ENCODE measurements at regions not wholly inside any gene's neighbourhood (a gene's known extent, or its start where the extent isn't known, plus 50 kb on each side); places are given as distances from the start of the nearest gene placed in this dataset.
A peak's percentile ranks its signal among the peaks of the same experiment; 100 is the strongest.

DNA sequence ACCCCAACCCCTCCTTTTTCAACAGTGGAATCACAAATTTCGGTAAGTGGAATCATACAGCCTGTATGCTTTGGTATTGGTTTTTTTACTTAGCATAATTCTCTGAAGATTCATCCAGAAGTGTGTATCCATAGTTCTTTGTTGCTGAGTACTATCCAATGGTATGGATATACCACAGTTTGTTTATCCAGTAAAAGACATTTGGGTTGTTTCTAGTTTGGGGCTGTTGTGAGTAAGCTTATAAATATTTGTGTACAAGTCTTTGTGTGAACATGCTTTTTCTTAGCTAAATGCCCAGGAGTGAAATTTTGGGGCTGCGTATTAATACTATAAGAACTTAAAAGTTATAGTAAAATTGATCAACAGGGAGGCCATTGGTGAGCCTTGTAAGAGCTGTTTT lies 57.5 kb upstream of the GC start:
- no peak overlapping the region for H3K27ac ChIP-seq (ENCODE audit: low read length)
- intact Hi-C loops (cut with micrococcal nuclease): no loop called here
- H3K9me2 ChIP-seq (replicated peaks; ENCODE audit: low read length): no peaks in the 10 kb centered on the region
- no peaks in the 10 kb centered on the region for H3K79me2 ChIP-seq (ENCODE audit: low read length)
- DNase-seq (peak; percentile 27), ATAC-seq (no peak)
- H3K36me3 ChIP-seq (ENCODE audit: low read depth, low read length): no peaks in the 10 kb centered on the region
- peaks cover 5% of the 10 kb centered on the region; the same call in 1 of the 2 replicates for H3K9me3 ChIP-seq (ENCODE audit: low read length)
- BruUV-seq (replicated peaks): no TSS peak
- H3F3A ChIP-seq (ENCODE audit: low read length, unreplicated experiment): no peaks in the 10 kb centered on the region
- TF ChIP-seq, protein P1, sequence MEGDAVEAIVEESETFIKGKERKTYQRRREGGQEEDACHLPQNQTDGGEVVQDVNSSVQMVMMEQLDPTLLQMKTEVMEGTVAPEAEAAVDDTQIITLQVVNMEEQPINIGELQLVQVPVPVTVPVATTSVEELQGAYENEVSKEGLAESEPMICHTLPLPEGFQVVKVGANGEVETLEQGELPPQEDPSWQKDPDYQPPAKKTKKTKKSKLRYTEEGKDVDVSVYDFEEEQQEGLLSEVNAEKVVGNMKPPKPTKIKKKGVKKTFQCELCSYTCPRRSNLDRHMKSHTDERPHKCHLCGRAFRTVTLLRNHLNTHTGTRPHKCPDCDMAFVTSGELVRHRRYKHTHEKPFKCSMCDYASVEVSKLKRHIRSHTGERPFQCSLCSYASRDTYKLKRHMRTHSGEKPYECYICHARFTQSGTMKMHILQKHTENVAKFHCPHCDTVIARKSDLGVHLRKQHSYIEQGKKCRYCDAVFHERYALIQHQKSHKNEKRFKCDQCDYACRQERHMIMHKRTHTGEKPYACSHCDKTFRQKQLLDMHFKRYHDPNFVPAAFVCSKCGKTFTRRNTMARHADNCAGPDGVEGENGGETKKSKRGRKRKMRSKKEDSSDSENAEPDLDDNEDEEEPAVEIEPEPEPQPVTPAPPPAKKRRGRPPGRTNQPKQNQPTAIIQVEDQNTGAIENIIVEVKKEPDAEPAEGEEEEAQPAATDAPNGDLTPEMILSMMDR (conservative IDR thresholded peaks at IDR 0.05; ENCODE audit: low read depth, low read length): no peak
- TF ChIP-seq EZH2 (IDR thresholded peaks at IDR 0.05; ENCODE audit: low read length, unreplicated experiment) (no peak), EZH2phosphoT487 (IDR thresholded peaks at IDR 0.05; ENCODE audit: borderline replicate concordance, low read length) (no peak)
- CTCF ChIA-PET: no interaction called here
- H3K4me3 ChIP-seq (ENCODE audit: low read length): no peak overlapping the region
- H3K4me1 ChIP-seq (ENCODE audit: insufficient read depth, low read length): no peaks in the 10 kb centered on the region
- H3K9ac ChIP-seq (ENCODE audit: low read length): no peak overlapping the region
- H3K4me2 ChIP-seq (ENCODE audit: low read length): no peak overlapping the region
- H3K27me3 ChIP-seq (ENCODE audit: low read length): no peaks in the 10 kb centered on the region
- POLR2A ChIA-PET (ENCODE audit: unreplicated experiment): no interaction called here
- no peak overlapping the region for H2AFZ ChIP-seq (ENCODE audit: low read length)
- H4K20me1 ChIP-seq (ENCODE audit: low read length): no peaks in the 10 kb centered on the region

DNA sequence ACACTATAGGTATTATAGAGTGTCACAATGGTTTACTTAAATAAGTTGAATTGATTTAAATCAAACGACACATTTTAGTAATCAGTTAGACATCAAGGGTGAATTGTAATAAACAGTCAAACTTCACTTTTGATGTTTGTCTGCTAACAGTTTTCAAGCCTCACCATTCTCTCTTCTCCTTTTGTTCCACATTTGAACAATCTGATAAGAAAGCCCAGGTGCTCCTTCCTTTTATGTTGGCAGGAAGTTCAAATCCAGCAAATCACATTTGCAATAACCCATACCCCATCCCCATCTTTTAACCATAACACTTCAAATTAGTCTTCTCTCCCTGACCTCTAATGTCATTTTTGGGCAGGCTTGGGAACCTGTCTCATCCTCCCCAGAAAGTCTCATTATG lies 63.4 kb upstream of the GC start:
- H3K4me2 ChIP-seq (ENCODE audit: low read length): no peak overlapping the region
- ATAC-seq (no peak), DNase-seq (no peak)
- H3K36me3 ChIP-seq (ENCODE audit: low read depth, low read length): no peaks in the 10 kb centered on the region
- H4K20me1 ChIP-seq (ENCODE audit: low read length): no peaks in the 10 kb centered on the region
- H3K79me2 ChIP-seq (ENCODE audit: low read length): no peaks in the 10 kb centered on the region
- TF ChIP-seq, protein P1 (conservative IDR thresholded peaks at IDR 0.05; ENCODE audit: low read depth, low read length): no peak
- no peak for TF ChIP-seq EZH2phosphoT487 (IDR thresholded peaks at IDR 0.05; ENCODE audit: borderline replicate concordance, low read length)
- TF ChIP-seq EZH2 (IDR thresholded peaks at IDR 0.05; ENCODE audit: low read length, unreplicated experiment): no peak
- peaks cover 5% of the 10 kb centered on the region; the same call in 1 of the 2 replicates for H3K9me3 ChIP-seq (ENCODE audit: low read length)
- CTCF ChIA-PET: no interaction called here
- H3K27ac ChIP-seq (ENCODE audit: low read length): no peak overlapping the region
- POLR2A ChIA-PET (ENCODE audit: unreplicated experiment): no interaction called here
- H3K4me1 ChIP-seq (ENCODE audit: insufficient read depth, low read length): 0 out of 2 replicates have a peak, but pooled peaks cover 4% of the 10 kb centered on the region
- H3K27me3 ChIP-seq (ENCODE audit: low read length): no peaks in the 10 kb centered on the region
- no TSS peak for BruUV-seq (replicated peaks)
- no peak overlapping the region for H3K4me3 ChIP-seq (ENCODE audit: low read length)
- no peaks in the 10 kb centered on the region for H3K9me2 ChIP-seq (replicated peaks; ENCODE audit: low read length)
- intact Hi-C loops (cut with micrococcal nuclease): no loop called here
- no peak overlapping the region for H3K9ac ChIP-seq (ENCODE audit: low read length)
- no peak overlapping the region for H2AFZ ChIP-seq (ENCODE audit: low read length)
- no peaks in the 10 kb centered on the region for H3F3A ChIP-seq (ENCODE audit: low read length, unreplicated experiment)

GRCh38 chr4:71855944-71856343 lies 72.1 kb upstream of the GC start:
- Histone ChIP-seq H3K4me2 (ENCODE audit: low read length) (no peak overlapping the region), H3K27me3 (ENCODE audit: low read length) (no peaks in the 10 kb centered on the region), H2AFZ (ENCODE audit: low read length) (no peak overlapping the region), H4K20me1 (ENCODE audit: low read length) (no peaks in the 10 kb centered on the region), H3K36me3 (ENCODE audit: low read depth, low read length) (no peaks in the 10 kb centered on the region), H3K9me3 (ENCODE audit: low read length) (peaks cover 23% of the 10 kb centered on the region), H3K4me3 (ENCODE audit: low read length) (no peak overlapping the region), H3F3A (ENCODE audit: low read length, unreplicated experiment) (no peaks in the 10 kb centered on the region), H3K9ac (ENCODE audit: low read length) (no peak overlapping the region), H3K79me2 (ENCODE audit: low read length) (no peaks in the 10 kb centered on the region), H3K9me2 (replicated peaks; ENCODE audit: low read length) (no peaks in the 10 kb centered on the region), H3K27ac (ENCODE audit: low read length) (no peak overlapping the region), H3K4me1 (ENCODE audit: insufficient read depth, low read length) (no peaks in the 10 kb centered on the region)
- intact Hi-C loops (cut with micrococcal nuclease): no loop called here
- CTCF ChIA-PET: no interaction called here
- TF ChIP-seq EZH2 (IDR thresholded peaks at IDR 0.05; ENCODE audit: low read length, unreplicated experiment): no peak
- no peak for TF ChIP-seq EZH2phosphoT487 (IDR thresholded peaks at IDR 0.05; ENCODE audit: borderline replicate concordance, low read length)
- TF ChIP-seq, protein P1 (conservative IDR thresholded peaks at IDR 0.05; ENCODE audit: low read depth, low read length): no peak
- DNase-seq (no peak), ATAC-seq (no peak)
- no TSS peak for BruUV-seq (replicated peaks)
- POLR2A ChIA-PET (ENCODE audit: unreplicated experiment): no interaction called here
